ENCODE measurements at regions not wholly inside any gene's neighbourhood (a gene's known extent, or its start where the extent isn't known, plus 50 kb on each side); places are given as distances from the start of the nearest gene placed in this dataset.

DNA sequence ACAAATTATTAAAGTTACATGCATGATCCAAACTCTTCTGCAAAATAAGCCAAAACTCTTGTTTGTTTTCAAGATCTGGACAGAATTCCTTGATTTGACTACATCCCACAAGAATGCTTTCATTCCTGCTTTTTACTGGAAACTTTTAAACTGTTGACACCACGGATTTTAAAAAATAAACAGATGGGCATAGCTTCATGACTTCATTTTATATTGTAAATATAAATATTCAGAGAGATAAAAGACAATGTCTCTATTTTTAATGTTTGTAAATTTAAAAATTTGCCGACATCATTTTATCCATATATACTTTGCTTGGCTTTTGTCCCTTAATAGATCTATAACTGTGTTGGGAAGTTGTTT lies 134.3 kb upstream of the DCN start:
- H3K36me3 ChIP-seq: no peaks in the 10 kb centered on the region
- no peak overlapping the region for H3K4me3 ChIP-seq
- peaks cover 5% of the 10 kb centered on the region; the same call in 1 of the 2 replicates for H3K9me3 ChIP-seq
- no peaks in the 10 kb centered on the region for H3K27me3 ChIP-seq
- DNase-seq: no peak

DNA sequence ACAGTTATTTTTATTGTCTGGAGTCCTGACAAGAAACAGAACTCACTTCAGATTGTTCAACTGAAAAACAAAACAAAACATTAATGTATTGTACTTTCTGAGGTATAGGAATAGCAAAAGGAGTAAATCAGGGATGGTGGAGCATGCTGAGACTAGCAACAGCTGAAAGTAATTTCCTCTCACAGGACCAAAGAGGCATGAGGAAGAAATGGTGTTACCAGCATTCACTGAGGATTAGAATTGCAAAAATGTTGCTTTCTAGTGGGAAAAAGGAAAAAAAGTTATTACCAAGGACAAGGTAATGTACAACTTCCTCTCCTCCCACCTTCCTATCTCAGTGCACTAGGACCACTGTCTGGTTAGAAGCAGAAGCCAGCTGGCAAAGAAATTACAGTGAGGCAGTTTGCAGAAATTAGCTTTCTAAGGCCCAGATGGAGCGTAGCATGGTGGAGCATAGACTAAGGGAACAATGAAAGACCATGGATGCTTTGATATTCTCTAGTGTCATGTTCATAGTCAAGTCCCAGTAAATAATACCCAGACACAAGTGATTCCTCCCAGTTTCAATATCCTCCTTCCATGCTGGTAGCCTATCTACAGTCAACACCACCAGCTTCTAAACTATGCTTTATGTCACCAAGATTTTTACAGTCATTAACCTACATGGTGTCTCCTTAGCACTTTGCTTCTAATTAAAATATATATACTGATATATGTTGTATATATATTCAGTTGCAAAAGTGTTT lies 133.7 kb upstream of the DCN start:
- Histone ChIP-seq H3K36me3 (no peaks in the 10 kb centered on the region), H3K27me3 (no peaks in the 10 kb centered on the region), H3K9me3 (peaks cover 5% of the 10 kb centered on the region; the same call in 1 of the 2 replicates), H3K4me3 (no peak overlapping the region)
- DNase-seq: peak; percentile 5

DNA sequence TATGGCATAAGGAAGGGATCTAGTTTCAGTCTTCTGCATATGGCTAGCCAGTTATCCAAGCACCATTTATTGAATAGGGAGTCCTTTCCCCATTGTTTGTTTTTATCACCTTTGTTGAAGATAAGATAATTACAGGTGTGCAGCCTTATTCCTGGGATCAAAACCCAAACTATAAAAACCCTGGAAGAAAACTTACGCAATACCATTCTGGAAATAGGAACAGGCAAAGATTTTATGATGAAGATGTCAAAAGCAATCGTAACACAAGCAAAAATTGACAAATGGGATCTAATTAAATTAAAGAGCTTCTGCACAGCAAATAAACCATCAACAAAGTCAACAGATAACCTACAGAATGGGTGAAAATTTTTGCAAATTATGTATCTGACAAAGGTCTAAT lies 128.5 kb upstream of the DCN start:
- Histone ChIP-seq H3K4me3 (no peak overlapping the region), H3K27me3 (no peaks in the 10 kb centered on the region), H3K9me3 (peaks cover 5% of the 10 kb centered on the region), H3K36me3 (no peaks in the 10 kb centered on the region)
- no peak for DNase-seq

DNA sequence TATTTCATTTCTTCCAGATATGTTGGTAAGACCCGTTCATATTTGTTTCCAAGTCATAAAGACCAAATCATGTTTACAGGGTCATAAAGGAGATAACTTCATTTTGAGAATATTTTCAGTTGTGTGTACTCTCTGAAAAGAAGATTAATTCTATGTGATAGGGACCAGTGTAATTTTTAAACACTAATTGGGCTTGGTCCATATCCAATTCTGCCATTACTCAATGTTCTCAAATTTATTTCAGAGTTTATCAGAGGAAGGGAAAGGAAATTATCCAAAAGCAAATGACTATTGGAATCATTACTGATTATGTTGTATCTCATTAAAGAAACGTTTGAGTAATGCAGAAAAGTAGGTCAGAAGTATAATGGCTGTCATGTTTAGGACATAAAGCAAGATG lies 126.8 kb upstream of the DCN start:
- no peak overlapping the region for H3K4me3 ChIP-seq
- no peaks in the 10 kb centered on the region for H3K27me3 ChIP-seq
- no peak for DNase-seq
- H3K36me3 ChIP-seq: no peaks in the 10 kb centered on the region
- no peaks in the 10 kb centered on the region; the same call in 1 of the 2 replicates for H3K9me3 ChIP-seq

DNA sequence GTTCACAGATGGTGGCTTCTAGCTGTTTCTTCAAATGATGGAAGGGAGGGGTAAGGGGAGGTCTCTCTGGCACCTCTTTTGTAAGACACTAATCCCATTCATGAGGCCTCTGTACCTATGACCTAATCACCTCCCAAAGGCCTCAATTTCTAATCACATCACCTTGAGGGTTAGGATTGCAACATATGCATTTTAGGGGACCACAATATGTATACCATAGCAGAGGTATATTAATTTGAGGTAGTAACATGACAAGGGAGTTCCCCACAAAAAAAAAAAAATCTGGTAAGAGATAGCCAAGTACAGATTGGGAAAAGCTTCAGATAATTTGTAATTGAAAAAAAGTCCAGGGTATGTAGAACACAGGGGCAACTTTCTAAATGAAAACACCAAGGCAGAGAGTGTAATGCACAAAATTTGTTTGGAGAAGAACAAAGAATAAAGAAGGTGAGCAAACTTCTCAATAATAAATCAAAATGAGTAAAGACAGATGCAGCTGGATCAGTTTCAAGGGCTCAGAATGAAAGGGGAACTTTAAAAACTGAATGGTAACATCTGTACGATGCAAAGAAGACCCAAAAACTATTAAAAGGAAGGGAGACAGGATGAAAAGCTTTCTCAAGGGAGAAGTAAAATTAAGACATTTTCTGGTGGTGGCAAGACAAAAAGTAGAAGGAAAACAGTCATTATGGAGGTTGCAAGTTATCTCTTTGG lies 125.5 kb upstream of the DCN start:
- Histone ChIP-seq H3K36me3 (no peaks in the 10 kb centered on the region), H3K4me3 (no peak overlapping the region), H3K27me3 (no peaks in the 10 kb centered on the region), H3K9me3 (no peaks in the 10 kb centered on the region; the same call in 1 of the 2 replicates)
- DNase-seq: no peak

DNA sequence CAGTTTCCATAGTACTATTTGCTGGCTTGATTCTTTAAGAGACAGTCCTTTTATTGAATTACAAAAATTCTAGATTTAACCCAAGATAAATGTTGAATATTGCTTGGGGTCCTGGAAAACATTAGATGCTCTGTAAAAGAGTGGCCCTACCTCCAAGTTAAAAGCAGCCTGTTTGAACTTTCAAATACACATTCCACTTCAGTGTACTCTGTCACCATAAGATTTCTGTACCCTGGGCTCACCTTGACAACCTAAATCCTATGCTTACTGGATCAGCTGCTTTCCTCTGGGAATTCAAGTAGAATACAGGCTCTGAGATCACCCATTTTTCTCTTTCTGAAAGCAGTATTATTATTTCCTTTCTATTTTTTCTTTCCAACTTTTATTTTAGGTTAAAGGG lies 107.7 kb upstream of the DCN start:
- Histone ChIP-seq H3K27me3 (no peaks in the 10 kb centered on the region), H3K4me3 (no peak overlapping the region), H3K36me3 (no peaks in the 10 kb centered on the region), H3K9me3 (no peaks in the 10 kb centered on the region; the same call in 1 of the 2 replicates)
- DNase-seq: no peak

DNA sequence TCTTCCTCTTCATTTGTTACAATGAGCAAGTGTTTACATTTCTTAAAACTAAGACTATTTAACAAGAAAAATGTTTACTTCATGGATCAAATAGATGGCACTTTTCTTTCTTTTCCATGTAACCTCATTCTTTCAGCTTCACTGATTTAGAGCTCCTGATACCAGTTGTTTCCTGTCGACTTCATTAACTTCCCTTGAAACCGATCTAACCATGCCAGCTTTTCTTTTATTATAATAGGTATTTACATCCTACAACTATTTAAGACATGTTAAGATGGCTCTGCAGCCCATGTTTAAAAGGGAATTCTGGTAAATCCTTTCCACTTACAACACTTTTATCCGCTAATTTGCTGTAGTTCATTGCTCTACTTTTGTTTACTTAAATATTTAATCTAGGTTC lies 107.3 kb upstream of the DCN start:
- no peak for DNase-seq

DNA sequence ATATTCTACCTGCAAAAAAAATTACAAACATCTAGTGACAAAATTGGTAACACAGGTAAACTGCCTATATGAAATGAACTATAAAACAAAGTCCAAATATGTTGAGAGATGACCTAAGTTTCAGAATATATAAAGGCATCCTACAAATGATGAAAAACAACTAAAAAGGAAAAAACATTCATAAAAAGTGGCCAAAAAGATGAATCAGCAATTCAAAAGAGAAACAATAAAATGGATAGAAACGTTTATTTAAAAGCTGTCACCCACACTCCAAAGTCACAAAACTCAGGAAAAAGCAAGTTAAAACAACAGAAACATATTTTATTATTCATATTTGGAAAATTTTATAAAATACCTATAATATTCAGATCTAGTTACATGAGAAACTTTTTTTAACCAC lies 106.5 kb upstream of the DCN start:
- H3K4me3 ChIP-seq: no peak overlapping the region
- no peaks in the 10 kb centered on the region for H3K27me3 ChIP-seq
- no peak for DNase-seq
- no peaks in the 10 kb centered on the region; the same call in 1 of the 2 replicates for H3K9me3 ChIP-seq
- no peaks in the 10 kb centered on the region for H3K36me3 ChIP-seq

More for the DNA sequence above, 107.3 kb upstream of the DCN start:
- no peak overlapping the region for H3K4me3 ChIP-seq
- no peaks in the 10 kb centered on the region for H3K27me3 ChIP-seq
- no peaks in the 10 kb centered on the region for H3K36me3 ChIP-seq
- H3K9me3 ChIP-seq: no peaks in the 10 kb centered on the region; the same call in 1 of the 2 replicates

DNA sequence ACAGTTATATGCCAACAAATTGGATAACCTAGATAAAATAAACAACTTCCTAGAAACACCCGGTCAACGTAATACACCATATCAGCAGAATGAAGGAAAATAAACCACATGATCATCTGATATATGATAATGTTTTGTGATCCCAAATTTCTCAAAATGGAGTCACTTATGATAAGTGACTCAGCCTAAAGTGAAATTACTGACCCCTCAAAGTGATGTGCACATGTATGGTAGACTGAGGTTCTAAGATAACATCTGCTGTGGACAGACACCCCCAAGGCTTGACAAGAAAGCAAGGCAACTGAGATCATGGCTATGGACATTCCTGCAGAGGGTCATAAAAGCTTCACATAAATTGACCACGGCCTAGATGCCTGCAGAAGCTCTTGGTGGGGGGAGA lies 105.1 kb upstream of the DCN start:
- Histone ChIP-seq H3K36me3 (no peaks in the 10 kb centered on the region), H3K27me3 (no peaks in the 10 kb centered on the region), H3K9me3 (no peaks in the 10 kb centered on the region; the same call in 1 of the 2 replicates), H3K4me3 (no peak overlapping the region)
- no peak for DNase-seq

DNA sequence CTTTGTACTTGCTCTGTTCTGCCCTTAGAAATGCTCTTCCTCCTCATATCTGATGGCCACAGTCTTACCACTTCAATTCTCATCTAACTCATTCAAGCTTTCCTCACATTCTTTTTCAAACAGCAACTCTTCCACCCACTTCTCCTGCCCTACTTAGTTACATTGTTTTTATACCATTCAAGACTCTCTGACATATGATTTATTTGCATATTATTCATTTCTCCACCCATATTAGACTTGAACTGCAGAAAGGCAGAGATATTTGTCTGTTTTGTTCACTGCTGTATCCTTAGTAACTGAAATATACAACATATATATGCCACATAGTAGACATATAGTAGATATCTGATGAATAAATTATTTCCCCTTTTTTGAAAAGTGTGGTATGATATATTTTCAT lies 95.5 kb upstream of the DCN start:
- no peak for DNase-seq
- no peaks in the 10 kb centered on the region for H3K36me3 ChIP-seq
- no peak overlapping the region for H3K4me3 ChIP-seq
- H3K9me3 ChIP-seq: no peaks in the 10 kb centered on the region
- H3K27me3 ChIP-seq: no peaks in the 10 kb centered on the region

DNA sequence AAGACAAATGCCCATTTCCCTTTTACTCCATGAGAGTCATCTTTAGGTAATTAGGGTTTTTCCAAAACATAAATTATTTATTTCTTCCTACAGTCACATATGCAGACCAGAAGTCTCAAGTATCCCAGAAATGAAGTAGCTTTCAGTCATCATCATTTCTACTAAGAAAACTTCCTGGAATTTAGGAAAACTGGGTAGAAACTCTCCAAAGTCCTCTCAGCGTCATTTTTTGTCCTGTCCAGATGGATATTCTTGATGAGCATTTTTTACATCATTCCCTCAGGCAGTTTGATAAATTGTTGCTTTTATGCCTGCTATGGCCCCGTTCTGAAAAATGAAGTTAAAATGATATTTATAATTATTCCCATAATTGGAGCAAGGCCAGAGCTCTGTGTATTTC lies 93.9 kb upstream of the DCN start:
- no peaks in the 10 kb centered on the region for H3K36me3 ChIP-seq
- H3K9me3 ChIP-seq: no peaks in the 10 kb centered on the region
- DNase-seq: no peak
- H3K4me3 ChIP-seq: no peak overlapping the region
- H3K27me3 ChIP-seq: no peaks in the 10 kb centered on the region

DNA sequence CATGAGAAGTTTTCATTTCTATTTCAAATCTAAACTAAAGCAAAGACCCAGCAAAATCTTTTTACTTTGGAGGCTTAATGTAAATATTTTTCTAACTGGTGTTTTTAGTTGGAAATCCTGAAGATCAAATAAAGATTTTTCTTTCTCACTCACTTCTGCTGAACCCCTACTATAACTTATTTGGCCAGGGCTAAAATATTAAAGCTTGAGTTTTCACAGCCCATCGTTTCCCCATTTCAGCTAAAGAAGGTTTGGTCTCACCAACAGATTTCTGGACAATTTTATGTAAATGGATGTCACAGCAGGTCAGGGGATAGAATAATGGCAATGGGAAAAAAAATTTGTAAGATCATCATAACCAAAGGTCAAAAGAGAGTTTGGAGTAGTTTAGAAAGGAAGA lies 92.7 kb upstream of the DCN start:
- H3K4me3 ChIP-seq: no peak overlapping the region
- H3K27me3 ChIP-seq: no peaks in the 10 kb centered on the region
- no peaks in the 10 kb centered on the region for H3K9me3 ChIP-seq
- no peaks in the 10 kb centered on the region for H3K36me3 ChIP-seq
- DNase-seq: no peak

DNA sequence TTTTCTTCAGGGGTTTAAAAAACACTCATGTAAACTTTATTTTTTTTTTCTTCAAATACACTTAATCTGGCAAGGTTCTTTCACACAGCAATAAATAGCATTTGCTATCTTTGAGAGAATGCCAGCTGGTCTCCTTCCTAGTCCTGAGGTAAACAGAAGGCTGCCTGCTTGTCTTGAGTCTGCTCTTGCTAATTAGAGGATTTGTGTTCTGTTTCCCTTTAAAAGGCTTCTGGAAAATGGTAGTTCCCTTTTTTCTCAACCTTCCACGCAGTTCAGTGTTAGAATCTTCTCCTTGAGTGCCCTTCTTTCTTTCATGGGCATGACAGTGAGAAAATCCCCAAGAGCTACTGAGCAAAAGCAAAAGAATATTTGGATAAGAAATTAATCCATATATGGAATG lies 92.3 kb upstream of the DCN start:
- Histone ChIP-seq H3K4me3 (no peak overlapping the region), H3K27me3 (no peaks in the 10 kb centered on the region), H3K36me3 (no peaks in the 10 kb centered on the region), H3K9me3 (no peaks in the 10 kb centered on the region)
- DNase-seq: peak; percentile 50

DNA sequence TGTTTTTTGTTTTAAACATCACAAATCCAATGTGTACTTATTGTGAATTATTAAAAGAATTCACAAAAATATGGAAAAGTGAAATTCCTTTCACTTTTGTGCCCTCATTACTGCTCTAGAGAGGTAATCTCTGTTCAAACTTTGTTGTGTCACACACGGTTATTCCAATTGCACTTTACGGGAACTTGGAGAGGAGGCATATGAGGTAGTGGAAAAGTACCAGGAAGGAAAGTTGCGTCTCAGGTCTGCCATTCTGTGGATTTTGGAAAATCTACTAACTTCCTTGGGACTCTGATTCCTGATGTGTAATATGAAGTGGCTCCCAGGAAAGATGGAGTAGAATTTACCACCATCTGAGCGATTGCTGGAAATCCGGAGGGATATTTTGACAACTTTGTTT lies 90.9 kb upstream of the DCN start:
- no peak overlapping the region for H3K4me3 ChIP-seq
- H3K9me3 ChIP-seq: no peaks in the 10 kb centered on the region
- no peaks in the 10 kb centered on the region for H3K27me3 ChIP-seq
- H3K36me3 ChIP-seq: no peaks in the 10 kb centered on the region
- no peak for DNase-seq

DNA sequence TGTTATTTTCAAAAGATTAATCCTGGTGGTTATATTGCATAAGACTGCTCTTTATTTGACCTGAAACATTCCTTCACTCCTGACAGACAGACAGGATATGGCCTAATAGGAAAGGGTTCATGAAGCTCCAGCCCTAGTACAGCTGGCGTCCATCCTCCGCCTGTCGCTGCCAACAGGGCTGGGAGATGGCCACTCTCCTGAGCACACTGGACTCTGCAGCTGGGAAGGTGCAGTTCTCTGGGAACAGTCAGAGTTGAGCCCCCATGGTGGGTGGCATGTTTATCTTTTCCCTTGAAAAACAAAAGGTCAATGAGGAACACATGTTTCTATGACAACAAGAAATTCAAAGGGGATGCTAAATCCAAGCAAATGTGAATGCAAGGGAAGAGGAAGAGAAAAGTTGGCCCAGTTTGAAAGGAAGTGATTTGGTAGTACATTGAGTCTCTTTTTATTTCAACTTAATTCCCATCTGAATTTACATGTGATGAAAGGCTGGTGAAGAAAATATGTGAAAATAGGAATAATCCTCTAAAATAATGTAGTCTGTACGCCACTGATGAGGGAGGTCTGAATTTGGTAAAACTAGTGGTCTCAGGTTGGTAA lies 89.9 kb upstream of the DCN start:
- no peaks in the 10 kb centered on the region for H3K27me3 ChIP-seq
- no peaks in the 10 kb centered on the region for H3K36me3 ChIP-seq
- DNase-seq: peak; percentile 4
- H3K4me3 ChIP-seq: no peak overlapping the region
- H3K9me3 ChIP-seq: no peaks in the 10 kb centered on the region

DNA sequence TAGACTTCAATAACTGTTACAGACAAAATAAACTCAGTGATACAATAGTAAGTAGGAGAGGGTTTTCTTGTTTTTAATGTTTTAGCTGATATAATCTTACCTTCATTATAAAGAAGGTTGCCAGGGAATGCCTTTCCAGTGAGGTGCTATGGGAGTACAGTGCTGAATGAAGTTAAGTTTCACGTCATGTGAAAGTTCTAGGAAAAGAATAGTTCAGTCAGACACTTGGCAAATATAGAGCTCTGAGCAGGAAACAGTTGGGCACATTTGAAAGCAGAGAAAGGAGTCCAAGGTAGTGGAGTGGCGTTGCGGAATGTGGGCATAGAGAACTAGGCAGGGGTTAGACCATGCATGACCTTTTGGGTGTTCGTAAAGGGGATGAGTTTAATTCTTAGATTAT lies 88.6 kb upstream of the DCN start:
- H3K9me3 ChIP-seq: no peaks in the 10 kb centered on the region
- H3K36me3 ChIP-seq: no peaks in the 10 kb centered on the region
- no peak for DNase-seq
- H3K4me3 ChIP-seq: no peak overlapping the region
- H3K27me3 ChIP-seq: no peaks in the 10 kb centered on the region

DNA sequence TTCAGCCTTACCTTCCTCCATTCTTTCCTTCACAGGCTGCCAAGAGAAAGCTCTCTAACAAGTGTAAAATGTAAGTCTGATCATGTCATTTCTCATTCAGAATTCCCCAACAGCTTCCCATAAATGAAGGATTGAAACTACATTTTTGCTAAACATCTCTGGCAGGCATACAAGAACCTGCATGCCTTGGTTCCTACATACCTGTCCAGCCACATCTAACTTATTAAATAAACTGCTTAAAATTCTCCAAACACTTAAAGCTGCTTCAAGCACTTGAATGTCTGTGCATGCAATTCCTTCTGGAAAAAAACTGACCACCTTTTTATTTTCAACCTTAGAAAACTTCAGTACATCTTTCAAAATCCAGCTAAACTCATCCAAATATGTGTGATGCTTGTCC lies 84.4 kb upstream of the DCN start:
- DNase-seq: no peak
- Histone ChIP-seq H3K4me3 (no peak overlapping the region), H3K27me3 (no peaks in the 10 kb centered on the region), H3K36me3 (no peaks in the 10 kb centered on the region), H3K9me3 (no peaks in the 10 kb centered on the region)

DNA sequence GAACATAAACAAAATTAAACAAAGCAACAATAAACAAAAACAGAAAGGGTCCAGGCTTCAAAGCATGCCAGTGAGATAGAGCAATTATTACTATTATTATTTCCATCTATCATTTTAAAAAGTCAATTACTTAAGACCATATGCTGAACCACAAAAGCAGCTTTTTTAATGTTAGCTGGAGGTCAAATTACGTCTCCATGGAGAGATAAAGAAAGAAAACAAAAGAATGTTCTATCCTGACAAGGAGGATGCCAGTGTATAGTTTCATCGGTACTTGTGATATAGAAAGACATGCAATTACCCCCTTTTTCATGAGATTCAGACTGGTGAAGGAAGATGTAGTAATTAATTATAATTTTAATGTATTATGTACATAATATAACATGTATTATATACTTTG lies 81.6 kb upstream of the DCN start:
- Histone ChIP-seq H3K9me3 (no peaks in the 10 kb centered on the region), H3K4me3 (no peak overlapping the region), H3K27me3 (no peaks in the 10 kb centered on the region), H3K36me3 (no peaks in the 10 kb centered on the region)
- no peak for DNase-seq

All from MG63 (cell line).